SKM-1 treated with dmso at 0.1 percent for 144 hours (cell line): ENCODE measurements at regions not wholly inside any gene's neighbourhood (a gene's known extent, or its start where the extent isn't known, plus 50 kb on each side); places are given as distances from the start of the nearest gene placed in this dataset.

Experiments
- DNase-seq: peaks from one replicate; lab custom pipeline; 2025; ENCODE audit not compliant: unreplicated experiment; lab: John Stamatoyannopoulos, UW

- DNase-seq = no peak
These were observed 70.2 kb upstream of the FERD3L start for GRCh38 chr7:19215412-19215811.

GRCh38 chr7:19213746-19214145, 68.5 kb upstream of the FERD3L start:
- DNase-seq = no peak

- no peak for DNase-seq
These were observed 65.7 kb upstream of the FERD3L start for GRCh38 chr7:19210893-19211413.

GRCh38 chr7:19209166-19209696, 64.0 kb upstream of the FERD3L start:
- no peak for DNase-seq

GRCh38 chr7:19206721-19207120, 61.5 kb upstream of the FERD3L start:
- DNase-seq = no peak

- DNase-seq = no peak
These were observed 58.5 kb upstream of the FERD3L start for GRCh38 chr7:19203686-19204085.

GRCh38 chr7:19202599-19202998, 57.4 kb upstream of the FERD3L start:
- DNase-seq = no peak
